OCI-LY3 (cell line): ENCODE measurements at regions not wholly inside any gene's neighbourhood (a gene's known extent, or its start where the extent isn't known, plus 50 kb on each side); places are given as distances from the start of the nearest gene placed in this dataset.

ENCODE experiments used
- EZH2phosphoT487 ChIP-seq: fragments of 200-600 bp; shearing (Covaris generic); IDR thresholded peaks from 2 replicates; pipeline ENCODE4 v1.6.1; 2018; ENCODE audit warnings: antibody characterized with exemption, mixed run types, low read depth
- TF ChIP-seq, protein P1 (sequence below): fragments of 200-600, 300-600 bp; sonication (generic); IDR thresholded peaks from 2 replicates; pipeline ENCODE4 v1.5.1; 2014; ENCODE audit warnings: antibody characterized with exemption, low read length, low read depth

DNA sequence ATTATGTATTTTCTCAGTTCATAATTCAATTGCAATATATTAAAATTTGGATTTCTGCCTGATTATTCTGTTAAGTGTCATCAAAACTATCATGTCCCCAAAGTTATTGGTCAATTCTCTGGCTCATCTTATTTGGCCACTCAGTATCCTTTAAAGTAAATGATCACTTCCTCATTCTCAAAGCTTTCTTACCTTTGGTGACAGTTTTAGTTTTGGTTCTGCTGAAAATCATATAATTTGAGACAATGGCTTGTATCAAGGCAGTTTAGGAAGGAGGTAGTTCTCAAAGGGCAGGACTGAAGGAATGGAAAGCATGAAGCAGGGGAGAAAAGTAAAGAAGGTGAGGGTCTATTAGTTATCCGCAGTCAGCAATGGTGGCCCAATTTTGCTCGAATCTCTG lies 1832.1 kb downstream of the ARAP2 start:
- TF ChIP-seq, protein P1, sequence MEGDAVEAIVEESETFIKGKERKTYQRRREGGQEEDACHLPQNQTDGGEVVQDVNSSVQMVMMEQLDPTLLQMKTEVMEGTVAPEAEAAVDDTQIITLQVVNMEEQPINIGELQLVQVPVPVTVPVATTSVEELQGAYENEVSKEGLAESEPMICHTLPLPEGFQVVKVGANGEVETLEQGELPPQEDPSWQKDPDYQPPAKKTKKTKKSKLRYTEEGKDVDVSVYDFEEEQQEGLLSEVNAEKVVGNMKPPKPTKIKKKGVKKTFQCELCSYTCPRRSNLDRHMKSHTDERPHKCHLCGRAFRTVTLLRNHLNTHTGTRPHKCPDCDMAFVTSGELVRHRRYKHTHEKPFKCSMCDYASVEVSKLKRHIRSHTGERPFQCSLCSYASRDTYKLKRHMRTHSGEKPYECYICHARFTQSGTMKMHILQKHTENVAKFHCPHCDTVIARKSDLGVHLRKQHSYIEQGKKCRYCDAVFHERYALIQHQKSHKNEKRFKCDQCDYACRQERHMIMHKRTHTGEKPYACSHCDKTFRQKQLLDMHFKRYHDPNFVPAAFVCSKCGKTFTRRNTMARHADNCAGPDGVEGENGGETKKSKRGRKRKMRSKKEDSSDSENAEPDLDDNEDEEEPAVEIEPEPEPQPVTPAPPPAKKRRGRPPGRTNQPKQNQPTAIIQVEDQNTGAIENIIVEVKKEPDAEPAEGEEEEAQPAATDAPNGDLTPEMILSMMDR, result no peak
- TF ChIP-seq EZH2phosphoT487, result no peak
